DOHH2 (cell line): ENCODE measurements at regions not wholly inside any gene's neighbourhood (a gene's known extent, or its start where the extent isn't known, plus 50 kb on each side); places are given as distances from the start of the nearest gene placed in this dataset.

Source experiments
- H3F3A ChIP-seq: fragments of 200-600 bp; sonication (generic), shearing (Covaris generic); 2 replicates; pipeline ENCODE4 v1.6.0; 2016; ENCODE audit warnings: antibody characterized with exemption, mild to moderate bottlenecking; ENCODE audit not compliant: control insufficient read depth, insufficient read depth
- H3K27ac ChIP-seq: fragments of 200-600 bp; sonication (generic); 2 replicates; pipeline ENCODE4 v1.5.1; 2014; ENCODE audit warnings: low read depth, mild to moderate bottlenecking, low read length, moderate library complexity
- H3K27me3 ChIP-seq: fragments of 200-600 bp; sonication (generic); 2 replicates; pipeline ENCODE4 v1.6.1; 2014; ENCODE audit warnings: mild to moderate bottlenecking, low read length, mixed read lengths; ENCODE audit not compliant: control insufficient read depth
- H3K36me3 ChIP-seq: fragments of 200-600 bp; sonication (generic); 2 replicates; pipeline ENCODE4 v1.6.1; 2014; ENCODE audit warnings: mild to moderate bottlenecking, low read length, moderate library complexity, mixed read lengths; ENCODE audit not compliant: control insufficient read depth
- H3K4me1 ChIP-seq: fragments of 200-600 bp; sonication (generic); 2 replicates; pipeline ENCODE4 v1.6.1; 2014; ENCODE audit warnings: mild to moderate bottlenecking, low read length, mixed read lengths; ENCODE audit not compliant: control insufficient read depth
- H3K4me2 ChIP-seq: fragments of 200-600 bp; sonication (generic); 2 replicates; pipeline ENCODE4 v1.6.0; 2014; ENCODE audit warnings: mild to moderate bottlenecking, low read length, moderate library complexity
- H3K4me3 ChIP-seq: fragments of 200-600 bp; sonication (generic); 2 replicates; pipeline ENCODE4 v1.5.1; 2014; ENCODE audit warnings: mild to moderate bottlenecking, low read length, mixed read lengths
- H3K79me2 ChIP-seq: fragments of 200-600 bp; sonication (generic); 2 replicates; pipeline ENCODE4 v1.6.1; 2014; ENCODE audit warnings: mild to moderate bottlenecking, low read length, mixed read lengths; ENCODE audit not compliant: control insufficient read depth
- H3K9me2 ChIP-seq: fragments of 200-600 bp; sonication (generic); replicated peaks from 2 replicates; pipeline ENCODE4 v1.6.1; 2014; ENCODE audit warnings: mild to moderate bottlenecking, low read length, mixed read lengths; ENCODE audit not compliant: control insufficient read depth
- H3K9me3 ChIP-seq: fragments of 200-600 bp; sonication (generic); 2 replicates; pipeline ENCODE4 v1.6.1; 2014; ENCODE audit warnings: antibody characterized with exemption, low read length, mixed read lengths; ENCODE audit not compliant: control insufficient read depth, insufficient read depth
- H4K20me1 ChIP-seq: fragments of 200-600 bp; sonication (generic); 2 replicates; pipeline ENCODE4 v1.6.0; 2014; ENCODE audit warnings: low read depth, mild to moderate bottlenecking, antibody characterized with exemption, low read length, moderate library complexity; ENCODE audit not compliant: control insufficient read depth, insufficient read depth
- CTCF ChIP-seq: fragments of 200-600 bp; sonication (generic); IDR thresholded peaks from one replicate; pipeline ENCODE4 v1.5.1; 2014; ENCODE audit warnings: antibody characterized with exemption, mild to moderate bottlenecking, low read depth, low read length; ENCODE audit not compliant: poor library complexity, severe bottlenecking
- EZH2phosphoT487 ChIP-seq: fragments of 200-600 bp; sonication (generic); IDR thresholded peaks from 2 replicates; pipeline ENCODE4 v1.6.1; 2017; ENCODE audit warnings: borderline replicate concordance, mild to moderate bottlenecking, antibody characterized with exemption, low read length, moderate library complexity, mixed read lengths

GRCh38 chr11:92879086-92879485 lies 90.4 kb upstream of the MTNR1B start:
- Histone ChIP-seq H3K9me3 (no peaks in the 10 kb centered on the region), H3F3A (no peaks in the 10 kb centered on the region), H3K27me3 (no peaks in the 10 kb centered on the region), H3K4me2 (no peak overlapping the region), H3K4me3 (no peak overlapping the region), H4K20me1 (no peaks in the 10 kb centered on the region), H3K36me3 (no peaks in the 10 kb centered on the region), H3K79me2 (no peaks in the 10 kb centered on the region), H3K9me2 (no peaks in the 10 kb centered on the region), H3K27ac (no peak overlapping the region), H3K4me1 (no peaks in the 10 kb centered on the region)
- TF ChIP-seq EZH2phosphoT487 (no peak), CTCF (no peak)

- no peaks in the 10 kb centered on the region for H3K36me3 ChIP-seq
- H3K9me3 ChIP-seq: no peaks in the 10 kb centered on the region
- H3K9me2 ChIP-seq: no peaks in the 10 kb centered on the region
- H3K79me2 ChIP-seq: no peaks in the 10 kb centered on the region
- H3K4me2 ChIP-seq: no peak overlapping the region
- no peak overlapping the region for H3K27ac ChIP-seq
- H3K27me3 ChIP-seq: no peaks in the 10 kb centered on the region
- no peak for TF ChIP-seq EZH2phosphoT487
- no peaks in the 10 kb centered on the region for H3F3A ChIP-seq
- H3K4me3 ChIP-seq: no peak overlapping the region
- H4K20me1 ChIP-seq: no peaks in the 10 kb centered on the region
- H3K4me1 ChIP-seq: no peaks in the 10 kb centered on the region
Observed at GRCh38 chr11:92880381-92880780, 89.1 kb upstream of the MTNR1B start.

GRCh38 chr11:92881940-92882450 lies 87.5 kb upstream of the MTNR1B start:
- Histone ChIP-seq H3K79me2 (no peaks in the 10 kb centered on the region), H4K20me1 (no peaks in the 10 kb centered on the region), H3K4me3 (no peak overlapping the region), H3K27me3 (no peaks in the 10 kb centered on the region), H3K9me2 (no peaks in the 10 kb centered on the region), H3K9me3 (no peaks in the 10 kb centered on the region), H3K4me1 (no peaks in the 10 kb centered on the region), H3F3A (no peaks in the 10 kb centered on the region), H3K36me3 (no peaks in the 10 kb centered on the region), H3K4me2 (no peak overlapping the region), H3K27ac (no peak overlapping the region)
- TF ChIP-seq CTCF (no peak), EZH2phosphoT487 (no peak)

GRCh38 chr11:92882828-92883611 lies 86.4 kb upstream of the MTNR1B start:
- no peak overlapping the region for H3K4me2 ChIP-seq
- no peak overlapping the region for H3K4me3 ChIP-seq
- no peaks in the 10 kb centered on the region for H3K27me3 ChIP-seq
- H3F3A ChIP-seq: no peaks in the 10 kb centered on the region
- no peaks in the 10 kb centered on the region for H3K79me2 ChIP-seq
- H3K9me2 ChIP-seq: no peaks in the 10 kb centered on the region
- H3K36me3 ChIP-seq: no peaks in the 10 kb centered on the region
- H4K20me1 ChIP-seq: no peaks in the 10 kb centered on the region
- no peak for TF ChIP-seq EZH2phosphoT487
- TF ChIP-seq CTCF: no peak
- H3K27ac ChIP-seq: no peak overlapping the region
- H3K9me3 ChIP-seq: no peaks in the 10 kb centered on the region
- no peaks in the 10 kb centered on the region for H3K4me1 ChIP-seq
